ENCODE measurements at regions not wholly inside any gene's neighbourhood (a gene's known extent, or its start where the extent isn't known, plus 50 kb on each side); places are given as distances from the start of the nearest gene placed in this dataset.
"Not testable (repeated sequence)": the region's sequence is repeated elsewhere in the genome, so short reads cannot be mapped to it uniquely, and the experiment has no call there.

DNA sequence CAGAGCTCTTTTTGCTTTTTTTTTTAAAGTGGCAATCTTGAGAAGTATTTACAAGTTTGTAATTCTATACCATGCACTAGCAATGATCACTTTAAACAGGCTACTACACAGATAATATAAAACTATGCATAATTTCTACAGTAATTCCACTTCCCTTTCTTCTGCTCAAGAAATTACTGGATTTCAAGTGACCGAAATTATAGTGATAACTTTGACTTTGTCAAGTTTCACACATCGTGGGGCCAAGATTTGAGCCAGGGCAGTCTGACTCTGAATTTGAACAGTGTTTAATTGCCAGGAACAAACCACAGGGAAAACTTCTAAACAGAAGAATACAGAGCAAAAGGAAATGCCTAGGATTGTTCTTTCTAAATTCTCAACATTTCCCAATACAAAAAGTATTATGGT, 288.3 kb upstream of the MKLN1 start:
- TF ChIP-seq, protein P1, sequence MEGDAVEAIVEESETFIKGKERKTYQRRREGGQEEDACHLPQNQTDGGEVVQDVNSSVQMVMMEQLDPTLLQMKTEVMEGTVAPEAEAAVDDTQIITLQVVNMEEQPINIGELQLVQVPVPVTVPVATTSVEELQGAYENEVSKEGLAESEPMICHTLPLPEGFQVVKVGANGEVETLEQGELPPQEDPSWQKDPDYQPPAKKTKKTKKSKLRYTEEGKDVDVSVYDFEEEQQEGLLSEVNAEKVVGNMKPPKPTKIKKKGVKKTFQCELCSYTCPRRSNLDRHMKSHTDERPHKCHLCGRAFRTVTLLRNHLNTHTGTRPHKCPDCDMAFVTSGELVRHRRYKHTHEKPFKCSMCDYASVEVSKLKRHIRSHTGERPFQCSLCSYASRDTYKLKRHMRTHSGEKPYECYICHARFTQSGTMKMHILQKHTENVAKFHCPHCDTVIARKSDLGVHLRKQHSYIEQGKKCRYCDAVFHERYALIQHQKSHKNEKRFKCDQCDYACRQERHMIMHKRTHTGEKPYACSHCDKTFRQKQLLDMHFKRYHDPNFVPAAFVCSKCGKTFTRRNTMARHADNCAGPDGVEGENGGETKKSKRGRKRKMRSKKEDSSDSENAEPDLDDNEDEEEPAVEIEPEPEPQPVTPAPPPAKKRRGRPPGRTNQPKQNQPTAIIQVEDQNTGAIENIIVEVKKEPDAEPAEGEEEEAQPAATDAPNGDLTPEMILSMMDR (IDR thresholded peaks at IDR 0.05; ENCODE audit: insufficient read depth, low read length, poor library complexity, severe bottlenecking), result no peak

DNA sequence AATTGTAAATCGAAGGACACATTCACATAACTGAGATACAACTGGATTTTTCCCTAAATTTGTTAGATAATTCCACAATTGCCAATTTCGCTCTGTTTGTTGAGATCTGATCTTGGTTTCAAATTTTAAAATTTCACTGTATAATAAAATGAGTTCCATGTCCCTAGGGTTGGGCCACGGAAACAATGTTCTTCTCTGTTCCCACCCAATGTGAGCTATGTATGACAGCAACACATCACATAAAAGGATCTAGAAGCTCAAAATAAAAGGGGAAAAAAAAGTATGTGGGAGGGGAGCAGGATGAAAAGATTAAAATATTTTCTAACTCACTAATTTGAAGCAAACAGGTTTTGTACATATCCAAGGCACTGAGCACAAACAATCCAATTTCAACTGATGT, 287.8 kb upstream of the MKLN1 start:
- Histone ChIP-seq H3K27me3 (ENCODE audit: control insufficient read depth, insufficient read depth, low read length) (no peaks in the 10 kb centered on the region), H3K36me3 (ENCODE audit: control insufficient read depth, insufficient read depth, low read length) (no peaks in the 10 kb centered on the region), H3K4me3 (ENCODE audit: low read depth, low read length) (no peak overlapping the region)
- DNase-seq (ENCODE audit: low read depth), result no peak
- TF ChIP-seq, protein P1 (IDR thresholded peaks at IDR 0.05; ENCODE audit: insufficient read depth, low read length, poor library complexity, severe bottlenecking), result no peak

More for the DNA sequence above, 288.3 kb upstream of the MKLN1 start:
- no peaks in the 10 kb centered on the region for H3K36me3 ChIP-seq (ENCODE audit: control insufficient read depth, insufficient read depth, low read length)
- no peaks in the 10 kb centered on the region for H3K27me3 ChIP-seq (ENCODE audit: control insufficient read depth, insufficient read depth, low read length)
- H3K4me3 ChIP-seq (ENCODE audit: low read depth, low read length), result no peak overlapping the region
- no peak for DNase-seq (ENCODE audit: low read depth)

DNA sequence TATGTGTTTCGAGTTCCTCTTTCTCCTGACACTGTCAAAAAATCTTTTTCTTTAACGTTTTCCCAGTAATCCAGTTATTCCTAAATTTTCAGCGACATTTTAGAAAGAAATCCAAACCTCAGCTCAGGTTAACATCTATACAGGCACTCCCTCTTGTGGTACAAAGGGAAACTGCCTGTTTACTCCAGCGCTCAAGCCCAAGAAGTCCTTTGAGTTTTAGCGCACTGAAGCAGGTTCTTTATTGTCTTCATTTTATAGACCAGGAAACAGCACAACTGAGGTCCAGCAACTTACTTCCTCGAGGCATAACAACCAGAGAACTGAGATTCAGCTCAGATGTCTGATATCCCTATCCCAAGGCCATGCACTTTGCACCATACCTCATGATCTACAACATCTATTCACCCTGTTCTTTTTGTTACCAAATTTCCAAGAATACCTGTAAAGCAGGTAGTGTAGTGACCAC, 287.2 kb upstream of the MKLN1 start:
- Histone ChIP-seq H3K4me3 (ENCODE audit: low read depth, low read length) (no peak overlapping the region), H3K36me3 (ENCODE audit: control insufficient read depth, insufficient read depth, low read length) (no peaks in the 10 kb centered on the region), H3K27me3 (ENCODE audit: control insufficient read depth, insufficient read depth, low read length) (no peaks in the 10 kb centered on the region)
- TF ChIP-seq, protein P1 (IDR thresholded peaks at IDR 0.05; ENCODE audit: insufficient read depth, low read length, poor library complexity, severe bottlenecking), result peak; percentile 89
- DNase-seq (ENCODE audit: low read depth), result peak; percentile 29

DNA sequence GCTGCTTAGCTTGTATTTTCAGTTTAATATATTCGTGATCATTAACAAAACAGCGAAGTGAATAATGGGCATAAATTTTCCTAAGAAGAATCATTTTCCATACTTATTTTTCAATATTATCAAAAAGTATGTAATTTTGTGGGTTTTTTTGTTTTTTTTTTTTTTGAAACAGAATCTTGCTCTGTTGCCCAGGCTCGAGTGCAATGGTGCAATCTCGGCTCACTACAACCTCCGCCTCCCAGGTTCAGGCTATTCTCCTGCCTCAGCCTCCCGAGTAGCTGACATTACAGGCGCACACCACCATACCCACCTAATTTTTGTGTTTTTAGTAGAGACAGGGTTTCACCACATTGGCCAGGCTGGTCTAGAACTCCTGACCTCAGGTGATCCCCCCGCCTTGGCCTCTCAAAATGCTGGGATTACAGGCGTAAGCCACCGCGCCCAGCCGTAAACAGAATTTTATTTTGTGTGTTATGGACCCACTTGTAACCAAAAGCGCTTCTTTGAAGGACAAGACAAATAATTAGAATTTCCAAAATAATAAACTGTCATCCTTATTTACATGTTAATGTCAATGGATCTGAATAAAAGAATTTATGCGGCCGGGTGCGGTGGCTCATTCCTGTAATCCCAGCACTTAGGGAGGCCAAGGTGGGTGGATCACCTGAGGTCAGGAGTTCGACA, 286.5 kb upstream of the MKLN1 start:
- H3K4me3 ChIP-seq (ENCODE audit: low read depth, low read length); H3K36me3 ChIP-seq (ENCODE audit: control insufficient read depth, insufficient read depth, low read length); H3K27me3 ChIP-seq (ENCODE audit: control insufficient read depth, insufficient read depth, low read length); DNase-seq (ENCODE audit: low read depth): not testable (repeated sequence)

DNA sequence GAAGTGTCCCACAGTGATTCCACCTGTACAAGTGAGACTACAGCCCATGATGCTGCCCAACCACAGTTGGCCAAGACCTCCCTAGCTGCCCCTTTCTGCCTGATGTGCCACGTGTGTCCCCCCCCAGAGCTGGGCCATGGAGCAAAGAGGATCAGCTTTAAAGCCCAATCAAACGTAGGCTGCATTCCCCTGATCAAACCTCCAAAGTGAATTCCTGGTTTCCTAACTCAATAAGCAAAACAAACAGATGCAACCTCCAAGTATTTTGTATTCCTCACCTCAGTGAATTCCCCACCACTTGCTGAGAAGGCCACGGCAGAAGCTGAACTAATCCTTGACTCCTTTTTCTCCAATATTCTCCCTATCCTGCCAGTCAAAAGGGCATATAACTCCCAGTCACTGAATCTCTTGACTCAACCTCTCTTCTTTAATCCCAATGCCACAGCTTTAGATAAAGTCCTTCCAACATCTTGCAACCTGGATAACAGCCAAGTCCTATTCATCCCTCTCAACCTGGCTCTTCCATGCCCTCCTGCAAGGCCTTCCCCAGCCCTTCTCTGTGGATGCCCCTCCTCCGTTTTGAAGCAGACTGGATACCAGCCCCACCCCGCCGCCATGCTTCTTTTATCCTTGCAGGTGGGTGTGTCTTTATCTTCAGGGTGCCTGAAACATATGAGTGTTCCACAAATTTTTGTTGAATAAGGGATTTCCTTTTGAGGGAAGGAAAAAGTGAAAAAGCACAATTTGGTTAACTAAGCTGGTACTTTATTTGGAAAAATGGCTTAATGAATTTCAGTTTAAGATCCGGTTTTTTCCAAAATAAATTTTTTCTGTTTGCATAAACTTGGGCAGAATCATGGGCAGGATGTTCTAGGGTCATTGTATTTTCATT, 285.2 kb upstream of the MKLN1 start:
- Histone ChIP-seq H3K27me3 (ENCODE audit: control insufficient read depth, insufficient read depth, low read length) (no peaks in the 10 kb centered on the region), H3K36me3 (ENCODE audit: control insufficient read depth, insufficient read depth, low read length) (no peaks in the 10 kb centered on the region), H3K4me3 (ENCODE audit: low read depth, low read length) (no peak overlapping the region)
- no peak for DNase-seq (ENCODE audit: low read depth)
- TF ChIP-seq, protein P1 (IDR thresholded peaks at IDR 0.05; ENCODE audit: insufficient read depth, low read length, poor library complexity, severe bottlenecking), result no peak

DNA sequence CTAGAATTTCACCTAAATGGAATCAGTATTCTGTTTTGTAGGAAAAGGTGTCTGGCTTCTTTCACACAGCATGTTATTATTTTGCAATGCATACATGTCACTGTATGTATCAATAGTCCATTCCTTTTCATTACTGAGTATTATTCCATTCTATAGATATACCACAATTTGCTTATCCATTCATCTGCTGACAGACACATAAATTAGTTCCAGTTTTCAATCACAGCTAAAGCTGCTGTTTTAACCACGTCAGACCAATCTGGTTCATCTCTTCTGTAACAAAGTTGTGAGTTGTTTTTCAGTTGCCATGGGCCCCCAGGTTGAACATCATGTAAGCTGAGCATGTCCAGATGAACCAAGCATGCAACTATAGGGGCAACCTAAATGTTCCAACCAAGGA, 282.1 kb upstream of the MKLN1 start:
- Histone ChIP-seq H3K36me3 (ENCODE audit: control insufficient read depth, insufficient read depth, low read length) (no peaks in the 10 kb centered on the region), H3K4me3 (ENCODE audit: low read depth, low read length) (no peak overlapping the region), H3K27me3 (ENCODE audit: control insufficient read depth, insufficient read depth, low read length) (no peaks in the 10 kb centered on the region)
- TF ChIP-seq, protein P1 (IDR thresholded peaks at IDR 0.05; ENCODE audit: insufficient read depth, low read length, poor library complexity, severe bottlenecking), result no peak
- no peak for DNase-seq (ENCODE audit: low read depth)

Data from kidney epithelial cell (primary cell).